GM19025 (cell line): ENCODE measurements at regions not wholly inside any gene's neighbourhood (a gene's known extent, or its start where the extent isn't known, plus 50 kb on each side); places are given as distances from the start of the nearest gene placed in this dataset.
"Not testable (repeated sequence)": the region's sequence is repeated elsewhere in the genome, so short reads cannot be mapped to it uniquely, and the experiment has no call there.

Source experiments
- ATAC-seq: cut with Tn5 transposase; IDR thresholded peaks from one replicate; pipeline ENCODE4 v1.9.1; 2021; ENCODE audit warnings: mild to moderate bottlenecking, low read depth, moderate library complexity; ENCODE audit not compliant: unreplicated experiment

DNA sequence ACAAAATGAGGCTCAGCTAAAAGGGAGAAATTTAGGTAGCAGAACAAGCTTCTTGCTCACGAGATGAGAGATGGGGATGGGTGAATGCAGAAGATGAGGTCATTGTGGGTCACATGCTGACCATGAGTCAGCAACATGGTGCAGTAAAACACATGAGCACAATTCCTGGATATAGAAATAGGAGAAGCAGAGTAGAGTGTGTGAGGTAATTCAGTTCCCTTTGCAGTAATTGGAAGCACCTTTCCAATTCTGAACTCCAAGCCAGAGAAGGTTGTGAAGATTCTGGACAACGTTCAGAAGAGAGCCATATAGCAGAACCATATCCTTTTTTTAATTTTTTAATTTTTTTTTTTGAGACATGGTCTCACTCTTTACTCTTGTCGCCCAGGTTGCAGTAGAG lies 62.0 kb upstream of the LMNTD1 start:
- no peak for ATAC-seq

DNA sequence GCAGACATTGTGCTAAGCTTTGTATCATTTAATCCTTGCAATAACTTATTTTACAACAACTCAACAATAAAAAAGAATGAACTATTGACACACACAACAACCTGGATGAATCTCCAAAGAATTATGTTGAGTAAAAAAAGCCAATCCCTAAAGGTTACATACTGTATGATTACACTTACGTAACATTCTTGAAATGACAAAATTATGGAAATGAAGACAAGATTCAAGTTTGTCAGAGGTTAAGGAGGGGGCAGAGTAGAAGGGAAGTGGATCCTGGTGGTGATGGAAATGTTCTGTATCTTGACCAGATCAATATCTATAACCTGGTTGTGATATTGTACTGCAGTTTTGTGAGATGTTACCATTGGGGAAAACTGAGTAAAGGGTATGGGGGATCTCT lies 63.2 kb upstream of the LMNTD1 start:
- ATAC-seq: no peak

DNA sequence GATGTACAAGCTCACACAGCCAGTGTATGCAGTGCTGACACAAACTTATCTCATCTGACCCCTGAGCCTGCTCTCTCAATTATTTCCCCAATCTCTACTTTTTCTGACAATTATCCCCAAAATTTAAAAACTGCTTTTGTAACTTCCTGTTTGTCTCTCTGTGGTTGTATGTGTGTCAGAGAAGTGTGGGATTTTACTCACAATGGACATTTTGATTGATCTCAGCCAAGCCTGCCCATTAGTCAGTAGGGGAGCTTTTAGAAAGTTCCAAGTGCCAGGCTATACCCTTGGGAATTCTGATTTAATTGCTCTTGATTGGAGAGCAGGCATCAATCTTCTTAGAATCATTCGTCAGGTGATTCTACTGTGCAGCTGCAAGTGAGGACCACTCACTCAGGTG lies 64.9 kb upstream of the LMNTD1 start:
- no peak for ATAC-seq

DNA sequence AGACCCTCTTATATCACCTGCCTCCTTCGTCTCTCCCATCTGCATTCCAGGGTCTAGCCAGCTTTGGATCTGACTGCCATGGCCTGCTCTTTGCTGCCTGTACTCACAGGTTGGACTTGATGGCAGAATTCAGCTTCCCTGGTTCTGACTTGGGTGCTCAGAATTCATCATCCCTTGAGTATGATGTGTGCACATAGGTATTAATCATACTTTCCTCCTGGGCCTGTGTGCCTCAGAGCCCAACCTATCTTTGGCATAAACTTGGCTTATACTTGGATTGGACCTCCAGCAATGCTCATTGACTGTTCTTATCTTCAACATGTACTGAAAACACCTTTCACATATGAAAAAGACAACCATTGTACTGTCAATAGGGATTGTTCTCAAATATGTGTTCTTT lies 70.7 kb upstream of the LMNTD1 start:
- no peak for ATAC-seq

GRCh38 chr12:25625146-25625545 lies 72.1 kb upstream of the LMNTD1 start:
- no peak for ATAC-seq

- ATAC-seq: no peak
Observed at GRCh38 chr12:25629341-25629740, 76.3 kb upstream of the LMNTD1 start.

GRCh38 chr12:25630735-25631515 lies 77.8 kb upstream of the LMNTD1 start:
- ATAC-seq: not testable (repeated sequence)

GRCh38 chr12:25633149-25633548 lies 80.1 kb upstream of the LMNTD1 start:
- ATAC-seq: not testable (repeated sequence)

- no peak for ATAC-seq
Observed at GRCh38 chr12:25637752-25638151, 84.7 kb upstream of the LMNTD1 start.

- no peak for ATAC-seq
Observed at GRCh38 chr12:25639406-25639805, 86.3 kb upstream of the LMNTD1 start.

DNA sequence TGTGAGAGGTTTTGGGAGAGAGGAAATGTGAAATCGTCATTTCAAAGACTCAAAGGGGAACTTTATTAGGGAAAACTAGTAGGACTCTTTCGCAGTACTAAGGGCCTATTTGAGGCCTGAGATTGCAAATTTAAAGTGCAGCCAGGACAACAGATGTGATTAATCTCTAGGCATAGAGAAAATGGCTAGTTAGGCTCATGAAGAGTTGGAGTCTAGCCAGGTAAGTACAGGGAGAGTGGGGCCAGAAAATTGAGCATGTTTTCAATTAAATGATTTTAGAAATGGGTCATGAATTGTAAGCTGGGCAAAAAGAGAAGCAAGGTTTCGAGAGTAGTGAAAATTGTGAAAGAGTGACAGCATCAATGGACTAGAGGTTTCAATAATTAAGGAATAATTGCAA lies 91.9 kb upstream of the LMNTD1 start:
- no peak for ATAC-seq

DNA sequence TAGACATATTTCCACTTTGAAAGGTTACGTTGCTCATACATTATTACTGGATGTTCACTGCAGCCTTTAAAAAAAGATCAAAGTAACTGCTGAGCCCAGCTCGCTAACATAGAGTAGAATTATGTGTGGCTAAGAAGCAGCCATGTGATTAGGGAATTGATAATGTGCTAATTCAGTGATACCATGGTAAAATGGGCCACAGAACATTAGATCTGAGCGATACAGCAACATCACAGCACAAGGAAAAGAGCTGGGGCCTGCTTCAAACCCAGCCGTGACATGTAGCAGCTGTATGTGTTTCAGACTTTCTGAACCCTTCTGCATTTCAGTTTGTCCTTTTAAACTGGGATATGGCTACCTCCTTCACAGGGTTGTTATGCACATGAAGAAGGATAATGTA lies 92.3 kb upstream of the LMNTD1 start:
- no peak for ATAC-seq

- no peak for ATAC-seq
Observed at GRCh38 chr12:25651931-25652330, 98.8 kb upstream of the LMNTD1 start.

DNA sequence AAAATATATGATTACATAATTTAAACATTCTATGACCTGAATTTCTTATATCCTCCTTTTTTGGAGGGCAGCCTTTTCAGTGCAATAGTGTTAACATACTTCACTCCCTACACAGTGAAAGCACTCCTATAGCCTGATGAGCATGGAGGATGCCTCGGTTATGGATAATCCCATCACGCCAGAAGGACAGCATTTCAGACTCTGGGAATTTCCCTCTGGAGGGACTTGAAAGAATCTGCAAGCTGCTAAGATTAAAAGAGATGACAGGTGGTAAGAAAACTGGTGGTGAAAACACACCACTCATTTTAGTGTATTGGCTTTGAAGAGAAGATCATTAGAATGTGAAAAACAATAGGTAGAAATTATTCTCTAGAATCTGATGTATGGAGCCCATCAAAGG lies 99.3 kb upstream of the LMNTD1 start:
- ATAC-seq: no peak

- ATAC-seq: no peak
Observed at GRCh38 chr12:25653487-25654175, 100.5 kb upstream of the LMNTD1 start.

GRCh38 chr12:25655702-25656101 lies 102.6 kb upstream of the LMNTD1 start:
- ATAC-seq: no peak

- ATAC-seq: no peak
Observed at GRCh38 chr12:25659621-25660020, 106.5 kb upstream of the LMNTD1 start.

DNA sequence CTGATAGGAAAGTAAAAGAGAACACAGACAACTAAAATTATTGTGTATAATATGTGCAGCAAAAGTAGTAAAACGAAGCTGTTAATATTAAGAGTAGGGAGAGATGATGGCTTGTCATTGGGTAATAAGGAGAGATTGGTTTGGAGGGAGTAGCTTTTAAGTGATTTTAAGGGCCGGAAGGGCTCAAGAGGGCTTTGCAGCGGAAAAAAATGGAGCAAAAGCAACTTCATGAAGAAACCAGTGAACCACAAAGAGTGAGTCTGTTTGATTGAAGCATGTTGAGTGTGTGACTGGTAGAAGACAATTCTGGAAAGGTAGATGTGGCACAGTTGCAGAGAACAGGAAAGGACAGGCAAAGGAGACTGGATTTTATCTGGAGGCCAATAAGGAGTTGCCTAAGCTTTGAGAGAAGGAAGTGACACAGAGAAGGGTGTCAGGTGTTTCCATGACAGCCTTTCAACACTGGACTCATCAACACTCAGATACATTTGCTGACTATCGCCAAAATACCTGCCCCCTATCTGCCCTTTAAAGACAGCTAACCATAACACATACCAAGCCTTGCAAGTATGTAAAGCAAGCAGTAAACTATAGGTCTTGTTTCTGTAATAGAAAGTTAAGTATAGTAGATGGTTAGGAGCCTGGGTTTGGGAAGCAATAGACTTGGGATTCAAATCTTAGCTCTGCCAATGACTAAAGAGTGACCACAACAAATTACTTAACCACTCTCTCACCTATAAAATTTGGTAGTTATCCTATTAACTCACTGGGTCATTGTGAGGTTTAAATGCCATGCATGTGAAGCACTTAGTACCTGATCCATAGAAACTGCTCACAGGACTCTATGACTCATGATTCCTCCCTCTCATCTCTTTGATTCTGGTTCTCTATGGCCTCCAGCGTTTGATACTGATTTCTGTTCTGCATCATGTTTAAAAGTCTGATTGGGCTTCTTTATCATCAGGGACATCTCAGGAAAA lies 117.3 kb upstream of the LMNTD1 start:
- ATAC-seq: no peak

- no peak for ATAC-seq
Observed at GRCh38 chr12:25675808-25676207, 122.7 kb upstream of the LMNTD1 start.

DNA sequence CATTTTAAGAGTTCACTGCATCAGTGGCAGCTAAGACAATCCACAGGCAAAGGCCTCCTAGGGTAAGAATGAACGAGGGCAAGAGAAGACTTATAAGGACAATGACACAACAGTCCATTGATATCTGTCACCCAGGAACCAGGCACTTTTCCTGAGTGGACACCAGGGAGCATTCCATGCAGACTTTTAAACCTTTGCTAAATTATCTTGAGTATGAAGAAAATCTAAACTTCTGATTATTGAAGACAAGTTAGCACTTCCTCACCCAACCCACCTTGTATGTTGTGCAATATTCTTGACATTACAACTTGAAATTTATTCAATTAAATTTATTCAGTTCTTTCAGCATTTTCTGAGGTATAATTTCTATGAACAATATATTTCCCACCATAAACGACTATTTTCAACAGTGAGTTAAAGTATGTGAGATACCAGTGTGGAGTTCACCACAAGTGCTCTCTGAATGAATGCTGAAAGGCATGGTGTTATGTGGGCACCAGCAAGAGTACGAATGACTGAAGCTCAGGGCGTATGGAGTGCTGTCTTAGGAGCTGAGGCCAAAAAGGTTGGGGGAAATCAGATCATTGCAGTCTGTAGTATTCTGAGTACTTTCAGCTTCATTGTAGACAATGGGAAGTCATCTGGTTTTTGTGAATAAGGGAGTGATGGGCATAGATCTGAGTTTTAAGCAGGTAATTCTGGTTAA lies 124.3 kb upstream of the LMNTD1 start:
- ATAC-seq: no peak
